Spleen (tissue), 7 donors: ENCODE measurements at regions not wholly inside any gene's neighbourhood (a gene's known extent, or its start where the extent isn't known, plus 50 kb on each side); places are given as distances from the start of the nearest gene placed in this dataset.

ENCODE experiments used
- POLR2A ChIP-seq, 3 donors: fragments of 450-650 bp; IDR thresholded peaks; one replicate each; pipeline ENCODE4 v1.5.1; 2017; ENCODE audit warnings: antibody characterized with exemption in 3 of 3, mild to moderate bottlenecking in 1 of 3
- POLR2AphosphoS5 ChIP-seq, 3 donors: sonication (generic); formaldehyde crosslinking; IDR thresholded peaks; one replicate each; pipeline ENCODE4 v1.5.1; 2017; ENCODE audit warnings: antibody characterized with exemption in 3 of 3
- TF ChIP-seq, protein P1 (sequence below), 11 experiments: fragments of 200-600 bp in 7 of 11; fragments of 450-650 bp in 4 of 11; sonication (generic) in 4 of 11; IDR thresholded peaks in 8 of 11; conservative IDR thresholded peaks in 3 of 11; 1 replicate in 7 of 11; 2 replicates in 4 of 11; pipeline versions ENCODE4 v1.4.0 to v1.8.0; 2016 to 2021; ENCODE audit warnings: antibody characterized with exemption in 11 of 11, inconsistent platforms in 4 of 11, mild to moderate bottlenecking in 1 of 11
- donor health status: DM: no; HTN: no; CAD: no; lungs with moderate emphysema.
- donor health status: DM: no; HTN: no; CAD: no.
- donor health status: DM: no; HTN: no; CAD: no.

DNA sequence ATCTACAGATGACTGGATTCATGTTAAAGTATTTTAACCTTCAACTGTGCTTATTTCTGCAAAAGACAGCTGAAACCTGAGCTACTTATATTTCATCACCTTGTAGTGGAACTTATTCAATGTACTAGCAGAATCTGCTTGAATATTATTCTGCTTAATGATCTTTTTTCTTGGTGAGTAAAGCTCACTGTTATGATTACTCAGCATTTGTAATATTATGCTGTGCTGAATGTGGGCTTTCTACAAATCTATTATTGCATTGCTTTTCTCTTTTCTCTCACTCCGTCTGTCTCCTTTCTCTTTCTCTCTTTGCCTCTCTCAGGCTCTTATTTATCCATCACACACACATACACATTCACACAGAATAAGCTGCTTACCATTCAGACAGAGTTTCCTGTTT is 98.7 kb upstream of the TMEM196 start:
- TF ChIP-seq POLR2AphosphoS5 (IDR thresholded peaks at IDR 0.05) (no peak), POLR2A (IDR thresholded peaks at IDR 0.05) (no peak)
- TF ChIP-seq, protein P1, sequence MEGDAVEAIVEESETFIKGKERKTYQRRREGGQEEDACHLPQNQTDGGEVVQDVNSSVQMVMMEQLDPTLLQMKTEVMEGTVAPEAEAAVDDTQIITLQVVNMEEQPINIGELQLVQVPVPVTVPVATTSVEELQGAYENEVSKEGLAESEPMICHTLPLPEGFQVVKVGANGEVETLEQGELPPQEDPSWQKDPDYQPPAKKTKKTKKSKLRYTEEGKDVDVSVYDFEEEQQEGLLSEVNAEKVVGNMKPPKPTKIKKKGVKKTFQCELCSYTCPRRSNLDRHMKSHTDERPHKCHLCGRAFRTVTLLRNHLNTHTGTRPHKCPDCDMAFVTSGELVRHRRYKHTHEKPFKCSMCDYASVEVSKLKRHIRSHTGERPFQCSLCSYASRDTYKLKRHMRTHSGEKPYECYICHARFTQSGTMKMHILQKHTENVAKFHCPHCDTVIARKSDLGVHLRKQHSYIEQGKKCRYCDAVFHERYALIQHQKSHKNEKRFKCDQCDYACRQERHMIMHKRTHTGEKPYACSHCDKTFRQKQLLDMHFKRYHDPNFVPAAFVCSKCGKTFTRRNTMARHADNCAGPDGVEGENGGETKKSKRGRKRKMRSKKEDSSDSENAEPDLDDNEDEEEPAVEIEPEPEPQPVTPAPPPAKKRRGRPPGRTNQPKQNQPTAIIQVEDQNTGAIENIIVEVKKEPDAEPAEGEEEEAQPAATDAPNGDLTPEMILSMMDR (IDR thresholded peaks at IDR 0.05 in 8 of 11, conservative IDR thresholded peaks at IDR 0.05 in 3 of 11) = no peak
